GM13976 (cell line): ENCODE measurements at regions not wholly inside any gene's neighbourhood (a gene's known extent, or its start where the extent isn't known, plus 50 kb on each side); places are given as distances from the start of the nearest gene placed in this dataset.

ENCODE experiments used
- DNase-seq: peaks from one replicate; pipeline ENCODE4 v3.0.0; 2012; ENCODE audit warnings: low spot score
- in situ Hi-C: fragments of 300-500 bp; cut with MboI; formaldehyde crosslinking; loops from one replicate; pipeline ENCODE4 v1.12.0; 2022; ENCODE audit warnings: low sequenced_read_pairs, mixed read lengths, inconsistent platforms; ENCODE audit not compliant: unreplicated experiment
- TF ChIP-seq, protein P1 (sequence below): IDR thresholded peaks from 2 replicates; pipeline ENCODE4 v1.5.1; 2012; ENCODE audit warnings: borderline replicate concordance, mild to moderate bottlenecking; ENCODE audit not compliant: insufficient read depth; ENCODE audit errors: extremely low read depth, missing control alignments, control extremely low read depth

- TF ChIP-seq, protein P1, sequence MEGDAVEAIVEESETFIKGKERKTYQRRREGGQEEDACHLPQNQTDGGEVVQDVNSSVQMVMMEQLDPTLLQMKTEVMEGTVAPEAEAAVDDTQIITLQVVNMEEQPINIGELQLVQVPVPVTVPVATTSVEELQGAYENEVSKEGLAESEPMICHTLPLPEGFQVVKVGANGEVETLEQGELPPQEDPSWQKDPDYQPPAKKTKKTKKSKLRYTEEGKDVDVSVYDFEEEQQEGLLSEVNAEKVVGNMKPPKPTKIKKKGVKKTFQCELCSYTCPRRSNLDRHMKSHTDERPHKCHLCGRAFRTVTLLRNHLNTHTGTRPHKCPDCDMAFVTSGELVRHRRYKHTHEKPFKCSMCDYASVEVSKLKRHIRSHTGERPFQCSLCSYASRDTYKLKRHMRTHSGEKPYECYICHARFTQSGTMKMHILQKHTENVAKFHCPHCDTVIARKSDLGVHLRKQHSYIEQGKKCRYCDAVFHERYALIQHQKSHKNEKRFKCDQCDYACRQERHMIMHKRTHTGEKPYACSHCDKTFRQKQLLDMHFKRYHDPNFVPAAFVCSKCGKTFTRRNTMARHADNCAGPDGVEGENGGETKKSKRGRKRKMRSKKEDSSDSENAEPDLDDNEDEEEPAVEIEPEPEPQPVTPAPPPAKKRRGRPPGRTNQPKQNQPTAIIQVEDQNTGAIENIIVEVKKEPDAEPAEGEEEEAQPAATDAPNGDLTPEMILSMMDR = no peak
- in situ Hi-C loops = no loop called here
Measured at GRCh38 chr22:48378673-48379072, 1449.0 kb downstream of the BRD1 start.

DNA sequence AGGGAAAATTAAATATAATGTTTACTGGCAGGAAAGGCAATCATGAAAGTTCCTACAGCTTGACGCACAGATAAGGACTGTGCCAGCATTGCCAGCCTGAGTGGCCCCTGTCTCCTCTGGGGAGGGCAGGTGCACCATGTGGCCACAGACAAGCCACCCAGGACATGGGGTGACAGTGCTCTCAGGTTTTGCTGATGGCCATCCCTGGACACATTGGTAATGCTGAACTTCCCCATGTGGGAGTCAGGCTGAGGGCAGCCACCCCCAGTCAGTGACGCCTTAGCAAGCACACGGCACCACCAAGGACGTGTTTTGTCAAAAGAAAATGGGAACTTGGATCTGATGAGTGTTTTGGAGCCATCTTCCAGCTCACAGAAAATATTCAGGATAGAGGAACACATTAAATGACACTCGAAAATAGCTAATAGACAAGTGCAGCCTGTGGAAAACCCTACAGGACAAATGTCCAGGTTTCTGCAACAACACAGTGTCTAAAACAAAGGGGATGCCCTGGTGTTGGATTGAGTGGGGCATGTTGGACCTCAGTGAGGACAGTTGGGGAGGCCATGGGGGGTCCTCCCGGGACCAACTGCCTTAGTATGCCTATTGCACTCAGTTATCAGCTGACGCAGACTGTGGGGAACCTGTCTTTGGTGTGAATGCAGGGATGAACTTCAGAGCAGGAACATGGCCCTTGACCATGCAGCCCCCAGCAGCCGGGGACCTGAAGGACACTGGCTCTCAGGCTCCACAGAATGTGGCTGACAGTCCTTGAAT is 1450.5 kb downstream of the BRD1 start:
- in situ Hi-C loops = no loop called here
- TF ChIP-seq, protein P1 = no peak
- DNase-seq = no peak

More at GRCh38 chr22:48378673-48379072, 1449.0 kb downstream of the BRD1 start:
- no peak for DNase-seq

- in situ Hi-C loops = no loop called here
- TF ChIP-seq, protein P1 = no peak
- no peak for DNase-seq
Measured at GRCh38 chr22:48376428-48376827, 1451.2 kb downstream of the BRD1 start.

- DNase-seq = no peak
- in situ Hi-C loops = no loop called here
- TF ChIP-seq, protein P1 = no peak
Measured at GRCh38 chr22:48373626-48374173, 1454.0 kb downstream of the BRD1 start.

GRCh38 chr22:48372390-48372789 is 1455.3 kb downstream of the BRD1 start:
- TF ChIP-seq, protein P1 = no peak
- DNase-seq = no peak
- in situ Hi-C loops = no loop called here

DNA sequence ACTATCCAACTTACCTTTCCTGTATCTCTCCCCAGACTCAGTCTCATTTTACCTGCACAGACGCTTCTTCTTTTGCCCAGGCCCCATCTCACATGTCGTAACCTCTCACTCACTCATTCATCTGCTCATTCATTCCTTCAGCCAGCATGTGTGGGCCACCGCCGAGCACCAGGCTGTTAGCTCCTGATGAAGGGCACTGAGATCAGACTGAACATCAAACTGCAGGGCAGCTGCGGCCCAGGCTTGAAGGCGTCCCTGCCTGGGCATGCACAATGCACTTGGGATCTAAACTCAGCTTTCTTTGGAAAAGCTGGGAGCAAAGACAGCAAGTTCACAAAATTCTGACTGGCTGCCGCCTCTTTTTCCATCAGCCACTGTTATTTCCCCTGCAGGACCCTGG is 1456.3 kb downstream of the BRD1 start:
- in situ Hi-C loops = no loop called here
- TF ChIP-seq, protein P1 = no peak
- no peak for DNase-seq
